ENCODE measurements at regions not wholly inside any gene's neighbourhood (a gene's known extent, or its start where the extent isn't known, plus 50 kb on each side); places are given as distances from the start of the nearest gene placed in this dataset.
"Not testable (repeated sequence)": the region's sequence is repeated elsewhere in the genome, so short reads cannot be mapped to it uniquely, and the experiment has no call there.

DNA sequence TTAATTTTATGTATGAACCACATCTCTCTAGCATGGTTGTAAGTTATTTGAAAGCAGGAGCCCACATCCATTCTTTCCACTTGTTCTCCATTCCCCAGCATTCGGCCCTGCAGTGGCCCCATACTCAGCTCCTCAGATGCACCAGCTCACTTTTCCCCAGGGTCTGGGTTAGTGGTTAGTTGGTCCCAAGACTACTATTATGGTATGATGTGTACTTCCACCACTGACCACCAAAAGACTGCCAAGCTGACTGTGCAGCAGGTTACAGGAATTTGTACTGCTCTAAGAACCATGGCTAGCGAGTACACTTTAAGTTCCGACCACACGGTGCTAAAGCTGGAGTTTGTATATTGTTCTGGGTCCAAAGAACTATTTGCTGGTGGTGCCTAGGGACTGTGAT, 413.6 kb upstream of the TCF4 start:
- DNase-seq = no peak

DNA sequence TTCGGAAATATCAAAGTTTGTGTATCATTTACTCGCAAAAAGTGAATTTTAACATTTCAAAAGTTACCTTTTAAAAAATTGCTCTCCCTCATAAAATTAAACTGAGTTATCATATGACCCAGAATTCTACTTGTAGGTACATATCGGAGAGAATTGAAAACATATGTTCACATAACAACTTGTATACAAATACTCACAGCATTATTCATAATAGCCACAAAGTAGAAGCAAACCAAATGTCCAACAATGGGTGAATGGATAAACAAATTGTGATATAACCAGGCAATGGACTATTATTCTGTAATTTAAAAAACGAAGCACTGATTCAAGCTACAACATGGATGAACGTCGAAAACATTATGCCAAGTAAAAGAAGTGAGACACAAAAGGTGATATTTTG, 412.0 kb upstream of the TCF4 start:
- no peak for DNase-seq

- DNase-seq = no peak
These were observed 411.6 kb upstream of the TCF4 start for GRCh38 chr18:55999641-56000040.

GRCh38 chr18:55998801-55999385, 410.9 kb upstream of the TCF4 start:
- DNase-seq = no peak

- peak; percentile 60 to 91 for DNase-seq
These were observed 410.1 kb upstream of the TCF4 start for GRCh38 chr18:55998071-55998522.

- no peak for DNase-seq
These were observed 409.2 kb upstream of the TCF4 start for GRCh38 chr18:55997151-55997561.

DNA sequence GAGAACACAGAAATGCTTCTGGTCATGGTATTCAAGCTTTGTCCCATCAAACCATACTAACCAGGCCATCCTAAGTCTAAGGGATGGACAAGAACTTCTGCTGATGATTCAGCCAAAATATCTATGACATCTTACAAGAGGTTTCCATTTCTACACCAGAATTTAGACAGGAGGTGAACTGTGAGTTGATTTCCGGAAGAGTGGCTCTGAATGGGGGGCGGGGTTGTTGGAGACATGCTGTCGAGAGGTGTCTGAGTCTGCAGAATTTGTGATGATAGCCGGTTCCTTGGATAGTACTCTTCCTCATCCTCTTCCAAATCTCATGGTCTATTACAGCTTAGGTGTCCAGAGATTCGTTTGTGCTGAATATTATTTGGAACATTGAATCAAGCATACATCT, 408.7 kb upstream of the TCF4 start:
- no peak for DNase-seq

DNA sequence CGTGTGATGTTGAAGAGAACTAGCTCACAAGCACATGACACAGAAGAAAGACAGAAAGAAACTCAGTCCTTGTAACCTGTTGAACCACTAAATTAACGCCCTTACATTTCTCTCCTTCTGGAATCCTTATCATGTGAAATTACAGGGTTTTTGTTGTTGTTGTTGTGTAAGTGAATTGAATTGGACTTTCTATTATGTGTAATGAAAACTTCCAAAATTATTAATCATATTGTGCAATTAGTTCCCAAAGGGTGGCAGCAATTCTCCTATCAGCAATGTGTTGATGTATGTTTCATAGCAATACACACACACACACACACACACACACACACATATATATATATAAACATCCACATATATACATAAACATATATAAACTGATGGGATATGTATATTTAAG, 402.2 kb upstream of the TCF4 start:
- DNase-seq = no peak

GRCh38 chr18:55988537-55988936, 400.5 kb upstream of the TCF4 start:
- DNase-seq = no peak

DNA sequence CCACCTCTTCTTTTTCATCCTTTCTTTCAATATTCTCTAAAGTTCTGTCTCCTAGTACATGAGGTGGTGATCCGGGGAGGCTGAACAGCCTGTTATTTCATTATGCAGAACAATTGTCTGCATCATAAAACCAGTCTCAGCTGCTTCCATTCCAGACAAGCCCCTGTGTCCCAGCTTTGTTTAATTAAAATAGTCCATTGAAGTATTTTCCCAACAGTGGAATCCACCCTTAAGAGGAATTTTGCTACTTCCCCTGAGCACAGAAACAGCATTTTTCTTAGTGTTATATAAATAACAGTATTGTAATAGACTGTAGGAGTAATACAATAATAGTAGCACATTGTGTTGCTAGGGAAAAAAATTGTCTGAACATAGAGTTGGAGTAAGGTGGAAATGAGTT, 395.4 kb upstream of the TCF4 start:
- DNase-seq = no peak

DNA sequence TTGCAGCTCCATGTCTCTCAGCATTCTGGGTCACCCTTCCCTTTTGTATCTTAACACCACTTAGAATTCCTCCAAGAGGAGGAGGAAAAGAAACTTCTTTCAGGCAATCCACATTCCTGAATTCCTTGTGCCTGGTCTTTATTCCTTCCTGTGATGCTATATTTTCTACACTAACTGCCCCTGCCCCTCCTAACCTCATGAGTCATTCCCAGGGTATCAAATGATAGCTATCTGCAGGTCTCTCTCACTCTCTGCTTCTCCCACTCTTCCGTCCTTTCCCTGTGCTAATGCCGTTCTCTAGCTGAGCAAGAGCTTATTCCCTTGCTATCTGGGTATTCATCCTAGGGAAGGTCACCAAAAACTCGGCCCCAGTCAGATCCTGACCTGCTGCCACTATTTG, 395.0 kb upstream of the TCF4 start:
- DNase-seq = no peak

- DNase-seq = no peak
These were observed 393.9 kb upstream of the TCF4 start for GRCh38 chr18:55981712-55982475.

DNA sequence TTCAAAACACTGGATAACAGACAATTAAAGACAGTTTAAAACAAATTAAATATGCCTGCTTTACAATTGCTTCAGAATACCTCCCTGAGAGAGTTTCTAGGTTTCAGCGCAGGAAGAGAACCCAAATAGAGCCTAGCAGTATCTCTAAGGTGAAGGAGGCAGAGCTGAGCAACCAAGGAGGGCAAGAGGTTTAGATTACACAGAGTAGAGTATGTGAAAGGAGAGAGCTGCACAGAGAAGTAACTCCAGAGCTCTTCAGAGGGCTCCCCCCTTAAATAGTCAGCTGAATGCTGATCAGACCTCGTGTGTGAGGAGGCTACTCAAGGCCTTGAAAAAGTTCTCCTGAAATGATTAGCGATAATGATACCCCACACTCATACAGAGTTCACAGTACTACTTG, 386.5 kb upstream of the TCF4 start:
- DNase-seq = no peak

DNA sequence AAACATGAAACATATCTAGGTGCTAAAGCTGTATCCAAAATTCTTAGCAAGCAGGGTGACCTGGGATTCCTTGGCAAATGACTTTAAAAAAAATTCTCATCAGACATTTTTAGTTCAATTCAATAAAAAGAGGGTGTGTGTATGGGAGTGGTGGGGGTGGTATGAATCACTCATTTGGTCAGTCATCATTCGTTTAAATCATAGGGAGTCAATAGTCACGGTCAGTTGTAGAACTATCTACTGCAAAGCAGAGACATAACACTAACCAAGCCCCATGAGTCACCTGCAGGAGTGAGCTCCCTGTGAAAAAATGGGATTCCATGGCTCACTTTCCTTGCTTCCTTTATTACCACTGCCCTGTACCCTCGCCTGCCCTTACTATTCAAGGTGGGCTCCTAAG, 380.6 kb upstream of the TCF4 start:
- no peak for DNase-seq

DNA sequence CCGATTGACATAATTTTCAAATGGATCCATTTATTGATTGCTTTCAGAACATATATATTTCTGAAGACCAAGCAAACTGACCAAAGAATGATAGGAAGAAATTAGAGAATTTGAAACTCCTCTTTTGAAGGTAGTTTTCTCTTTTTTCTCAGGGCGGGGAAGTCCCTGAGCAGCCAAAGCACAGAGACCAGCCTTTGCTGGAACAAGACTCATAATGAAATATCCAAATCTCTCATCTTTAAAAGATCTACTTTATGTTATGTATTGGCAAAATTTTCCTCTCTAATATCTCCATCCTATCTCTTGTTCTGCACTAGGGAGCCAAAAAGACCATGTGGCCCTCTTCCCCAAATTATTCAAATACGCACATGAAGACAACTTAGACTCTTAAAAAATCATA, 379.0 kb upstream of the TCF4 start:
- no peak for DNase-seq

DNA sequence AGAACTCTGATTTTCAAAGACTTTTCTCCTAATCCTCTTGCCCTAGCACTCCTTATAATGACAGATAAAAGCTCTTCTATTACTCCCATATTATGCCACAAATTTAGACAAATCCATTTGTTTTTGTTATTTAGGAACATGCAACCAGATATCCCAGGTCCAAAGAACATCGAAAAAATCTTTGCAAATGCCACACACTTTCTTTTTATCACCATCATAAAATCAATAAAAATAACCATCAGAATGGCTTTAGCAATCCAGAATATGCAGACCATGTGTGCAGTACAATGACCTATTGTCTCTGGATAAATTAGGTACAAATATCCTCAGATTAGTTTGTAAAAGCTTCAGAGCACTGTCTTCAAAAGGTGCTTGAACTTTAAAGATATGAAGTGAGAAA, 376.2 kb upstream of the TCF4 start:
- DNase-seq = no peak

GRCh38 chr18:55953326-55953725, 365.3 kb upstream of the TCF4 start:
- no peak for DNase-seq

GRCh38 chr18:55951738-55952137, 363.7 kb upstream of the TCF4 start:
- not testable (repeated sequence) for DNase-seq

DNA sequence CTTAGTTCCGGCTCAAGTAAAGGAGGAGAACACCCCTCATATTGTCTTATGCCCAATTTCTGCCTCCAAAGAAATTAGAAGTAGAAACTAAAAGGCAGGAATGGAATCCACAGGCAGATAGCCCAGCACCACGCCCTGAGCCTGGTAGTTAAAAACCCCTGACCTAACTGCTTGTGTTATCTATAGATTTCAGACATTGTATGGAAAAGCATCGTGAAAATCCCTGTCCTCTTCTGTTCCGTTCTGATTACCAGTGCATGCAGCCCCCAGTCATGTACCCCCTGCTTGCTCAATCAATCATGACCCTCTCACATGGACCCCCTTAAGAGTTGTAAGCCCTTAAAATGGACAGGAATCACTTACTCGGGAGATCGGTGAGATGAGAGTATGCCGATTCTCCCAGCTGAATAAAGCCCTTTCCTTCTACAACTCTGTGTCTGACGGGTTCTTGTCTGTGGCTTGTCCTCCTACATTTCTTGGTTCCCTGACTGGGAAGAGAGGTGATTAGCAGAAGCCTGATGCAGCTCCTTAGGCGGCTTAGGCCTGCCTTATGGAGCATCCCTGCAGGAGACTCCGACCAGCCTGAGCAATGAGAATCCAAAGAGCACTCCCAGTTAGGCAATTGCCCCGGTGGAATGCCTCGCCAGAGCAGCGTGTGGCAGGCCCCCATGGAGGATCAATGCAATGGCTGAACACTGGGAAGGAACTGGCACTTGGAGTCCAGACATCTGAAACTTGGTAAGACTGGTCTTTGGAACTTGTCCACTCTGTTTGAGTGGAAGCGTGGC, 362.6 kb upstream of the TCF4 start:
- no peak for DNase-seq

DNA sequence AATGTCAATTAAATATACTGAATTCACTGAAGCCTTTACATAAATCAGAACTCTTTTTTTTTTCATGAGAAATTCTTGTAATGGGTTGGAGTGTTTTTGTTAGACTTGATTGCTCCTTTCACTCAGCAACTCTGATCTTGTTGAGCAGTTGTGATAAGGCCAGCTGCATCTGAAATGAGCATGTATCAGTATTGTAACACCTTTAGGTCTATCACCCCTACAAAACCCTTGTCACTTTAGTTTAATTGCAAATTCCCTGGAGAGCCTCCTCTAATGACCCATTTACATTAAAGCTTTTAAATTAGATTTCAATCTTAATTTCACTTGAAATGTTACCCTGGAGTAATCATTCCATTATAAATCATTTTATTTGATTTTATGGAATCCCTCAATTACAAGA, 346.8 kb upstream of the TCF4 start:
- DNase-seq = no peak

- DNase-seq = no peak
These were observed 344.7 kb upstream of the TCF4 start for GRCh38 chr18:55932675-55933074.

DNA sequence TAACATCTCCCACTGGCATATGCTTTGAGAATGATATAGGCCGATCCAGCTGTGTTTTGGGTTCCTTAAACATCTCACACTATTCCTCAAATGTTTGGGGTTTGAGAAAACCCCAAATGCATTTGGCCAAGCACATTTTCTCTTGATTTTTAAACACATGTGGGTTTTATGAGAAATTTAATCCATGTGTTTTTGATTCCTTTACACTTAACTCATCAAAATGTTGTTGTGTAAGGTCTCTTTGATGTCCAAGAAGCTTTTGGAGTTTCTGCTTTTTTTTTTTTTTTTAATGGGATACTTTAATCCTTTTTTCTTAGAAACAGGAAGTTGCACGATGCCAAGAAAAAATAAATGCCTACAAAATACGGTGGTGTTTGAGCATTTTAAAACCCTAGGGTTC, 339.8 kb upstream of the TCF4 start:
- no peak for DNase-seq

DNA sequence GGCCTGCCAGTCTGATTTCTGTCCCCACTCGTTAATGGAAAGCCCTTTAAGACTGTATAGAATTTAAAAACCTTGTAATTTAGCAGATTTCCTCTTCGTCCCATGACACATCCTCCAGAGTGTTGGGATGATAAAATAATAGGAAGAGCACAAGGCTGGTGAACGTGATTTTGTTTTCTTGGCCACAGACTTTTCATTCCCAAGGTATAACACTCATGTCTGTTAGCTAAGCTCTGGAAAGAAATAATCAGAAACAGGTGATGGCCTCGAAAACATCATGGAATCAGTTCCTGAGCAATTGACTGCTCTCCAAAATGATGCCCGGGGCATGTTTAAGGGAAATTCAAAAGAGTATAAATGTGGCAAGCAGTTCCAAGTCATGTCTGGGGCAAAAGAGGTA, 337.8 kb upstream of the TCF4 start:
- no peak for DNase-seq

DNA sequence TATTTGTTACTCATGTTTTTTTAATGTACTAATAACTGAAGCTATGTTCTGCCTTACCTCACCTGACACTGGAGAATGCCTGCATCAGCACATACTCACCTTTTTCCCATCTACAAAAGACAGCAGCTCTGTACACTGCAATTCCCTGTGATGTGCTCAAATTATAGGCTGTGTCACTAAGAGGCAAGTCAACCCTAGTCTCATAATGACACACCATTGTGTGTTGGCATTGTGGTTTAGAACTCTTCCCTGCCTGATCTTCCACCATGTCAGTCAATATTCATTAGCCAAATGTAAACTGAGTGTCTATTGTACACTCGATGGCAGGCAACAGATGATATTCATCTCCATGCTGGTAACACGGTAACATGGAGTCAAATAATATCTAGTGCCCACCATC, 332.1 kb upstream of the TCF4 start:
- DNase-seq = no peak

Measured in NCI-H446 (cell line).